Hematopoietic multipotent progenitor cell treated with erythropoietin and hydrocortisone succinate and interleukin-3 and kit ligand, for 4 days (in vitro differentiated cells): ENCODE measurements at regions not wholly inside any gene's neighbourhood (a gene's known extent, or its start where the extent isn't known, plus 50 kb on each side); places are given as distances from the start of the nearest gene placed in this dataset.

Experiments
- DNase-seq: peaks from one replicate; pipeline ENCODE4 v3.0.0-alpha.2; 2015

GRCh38 chr19:32230441-32230840 lies 115.0 kb upstream of the ZNF507 start:
- DNase-seq, result no peak

DNA sequence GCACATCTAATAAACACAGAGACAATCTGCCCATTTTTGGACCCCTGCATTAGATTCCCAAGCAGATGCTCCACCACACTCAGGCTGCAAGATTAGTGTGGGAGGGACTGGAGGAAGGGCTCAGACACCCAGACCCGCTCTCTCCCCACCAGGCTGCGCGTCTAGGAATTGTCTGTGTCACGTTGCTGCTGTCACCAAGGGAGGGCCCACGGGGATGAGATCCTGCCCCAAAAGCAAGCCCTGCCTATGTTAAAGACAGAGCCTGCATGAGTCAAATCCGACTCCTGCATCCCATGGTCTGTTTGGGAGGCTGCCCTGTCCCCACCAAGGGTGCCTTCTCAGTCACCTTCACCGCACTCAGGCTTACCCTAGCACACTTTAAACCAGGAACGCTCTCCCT lies 114.4 kb upstream of the ZNF507 start:
- no peak for DNase-seq

GRCh38 chr19:32231691-32232090 lies 113.7 kb upstream of the ZNF507 start:
- DNase-seq, result no peak

GRCh38 chr19:32232449-32232848 lies 113.0 kb upstream of the ZNF507 start:
- DNase-seq, result no peak

GRCh38 chr19:32233091-32233490 lies 112.3 kb upstream of the ZNF507 start:
- DNase-seq, result peak; percentile 12

DNA sequence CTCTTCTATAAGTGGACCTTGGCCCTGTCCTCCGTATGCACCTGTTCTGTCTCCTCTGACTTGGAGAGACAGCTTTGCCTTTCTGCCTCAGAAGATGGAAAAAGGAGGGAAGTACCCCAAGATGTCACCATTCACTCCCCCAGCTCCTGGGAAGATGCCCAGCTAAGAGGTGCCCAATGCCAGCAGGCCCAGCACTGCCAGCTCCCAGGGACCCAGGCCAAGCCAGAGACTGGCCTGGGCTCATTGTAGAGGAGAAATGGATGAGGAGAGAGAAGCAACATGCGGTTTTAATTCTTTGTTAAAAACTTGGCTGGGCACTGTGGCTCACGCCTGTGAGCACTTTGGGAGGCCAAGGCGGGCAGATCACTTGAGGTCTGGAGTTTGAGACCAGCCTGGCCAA lies 111.5 kb upstream of the ZNF507 start:
- DNase-seq, result no peak

- no peak for DNase-seq
Observed at GRCh38 chr19:32234663-32235217, 110.7 kb upstream of the ZNF507 start.

GRCh38 chr19:32238076-32238475 lies 107.3 kb upstream of the ZNF507 start:
- peak; percentile 12 for DNase-seq

DNA sequence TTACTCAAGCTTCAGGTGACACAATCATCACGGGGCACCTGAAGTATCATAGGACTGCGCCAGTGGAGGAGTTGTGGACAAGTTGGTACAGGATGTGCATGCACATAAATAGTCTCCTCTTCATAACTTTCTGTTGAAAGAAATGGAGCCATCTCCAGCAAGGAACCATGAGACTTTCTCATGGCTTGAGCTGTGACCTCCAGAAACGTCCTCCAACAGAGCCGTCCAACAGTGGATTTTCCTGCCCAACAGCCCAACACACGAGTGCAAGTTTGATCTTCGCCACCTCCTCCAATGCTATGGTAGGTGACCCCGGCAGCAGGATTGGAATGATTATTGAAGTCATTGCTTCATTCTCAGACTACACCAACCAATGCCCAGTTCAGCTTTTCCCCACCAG lies 105.1 kb upstream of the ZNF507 start:
- DNase-seq, result no peak

DNA sequence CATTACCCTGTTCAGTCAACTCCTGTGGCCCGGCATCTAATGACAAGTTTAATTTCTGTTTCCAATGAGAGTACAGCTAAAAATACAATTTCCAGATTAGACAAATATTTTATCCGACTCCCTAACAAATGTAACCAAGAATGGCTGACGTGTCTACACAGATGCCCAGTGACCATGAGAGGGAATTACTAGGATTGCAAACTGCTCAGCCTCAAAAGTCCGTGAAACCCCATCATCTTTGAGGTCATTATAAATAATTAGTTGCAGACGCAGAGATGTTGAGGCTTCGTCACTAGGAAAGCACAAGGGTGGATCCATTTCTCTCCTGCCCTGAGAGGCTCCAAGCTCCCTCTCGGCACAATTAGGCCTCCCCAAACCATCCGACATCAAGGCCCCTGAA lies 104.1 kb upstream of the ZNF507 start:
- no peak for DNase-seq

DNA sequence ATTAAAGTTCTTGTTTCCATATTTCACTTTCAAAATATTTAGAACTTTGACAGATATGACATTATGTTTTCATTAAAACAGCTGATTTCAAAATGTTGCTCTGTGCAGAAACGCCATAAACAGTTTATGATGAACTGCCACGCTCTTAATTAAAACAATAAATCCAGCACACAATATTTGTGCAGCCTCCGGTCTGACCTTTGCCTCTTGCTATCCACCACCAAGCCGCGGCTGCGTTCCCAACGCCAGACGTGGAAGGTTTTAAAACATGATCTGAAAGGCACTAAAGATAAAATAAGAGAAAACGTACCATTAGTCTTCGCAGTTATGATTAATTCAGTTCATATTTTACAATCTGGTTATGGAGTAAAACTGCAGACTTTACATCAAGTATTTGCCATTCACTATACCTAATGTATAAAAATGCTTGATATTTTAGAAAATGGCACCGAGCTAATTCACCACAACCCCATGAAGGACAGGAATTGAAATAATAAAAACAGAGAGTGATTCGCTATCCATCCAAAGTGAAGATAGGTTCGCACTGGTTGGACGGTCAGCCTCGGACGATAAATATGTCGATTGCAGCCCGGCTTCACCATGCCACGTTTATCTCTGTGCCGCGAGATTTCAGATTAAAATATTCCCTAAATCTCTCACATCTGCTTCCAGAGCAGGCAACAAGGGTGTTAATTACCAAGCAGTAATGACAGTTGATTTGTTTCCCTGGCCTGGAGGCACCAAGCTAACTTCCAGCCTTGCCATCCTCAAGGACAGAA lies 103.3 kb upstream of the ZNF507 start:
- DNase-seq, result no peak

DNA sequence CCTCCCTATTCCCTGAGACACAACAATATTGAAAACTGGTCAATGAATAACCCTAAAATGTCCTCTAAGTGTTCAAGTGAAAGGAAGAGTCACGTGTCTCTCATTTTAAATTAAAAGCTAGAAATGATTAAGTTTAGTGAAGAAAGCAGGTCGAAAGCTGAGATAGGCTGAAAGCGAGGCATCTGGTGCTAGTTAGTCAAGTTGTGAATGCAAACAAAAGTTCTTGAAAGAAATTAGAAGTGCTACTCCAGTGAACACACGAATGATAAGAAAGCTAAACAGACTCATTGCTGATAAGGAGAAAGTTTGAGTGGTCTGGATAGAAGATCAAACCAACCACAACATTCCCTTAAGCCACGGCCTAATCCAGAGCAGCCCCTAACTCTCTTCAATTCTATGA lies 99.4 kb upstream of the ZNF507 start:
- DNase-seq, result no peak

DNA sequence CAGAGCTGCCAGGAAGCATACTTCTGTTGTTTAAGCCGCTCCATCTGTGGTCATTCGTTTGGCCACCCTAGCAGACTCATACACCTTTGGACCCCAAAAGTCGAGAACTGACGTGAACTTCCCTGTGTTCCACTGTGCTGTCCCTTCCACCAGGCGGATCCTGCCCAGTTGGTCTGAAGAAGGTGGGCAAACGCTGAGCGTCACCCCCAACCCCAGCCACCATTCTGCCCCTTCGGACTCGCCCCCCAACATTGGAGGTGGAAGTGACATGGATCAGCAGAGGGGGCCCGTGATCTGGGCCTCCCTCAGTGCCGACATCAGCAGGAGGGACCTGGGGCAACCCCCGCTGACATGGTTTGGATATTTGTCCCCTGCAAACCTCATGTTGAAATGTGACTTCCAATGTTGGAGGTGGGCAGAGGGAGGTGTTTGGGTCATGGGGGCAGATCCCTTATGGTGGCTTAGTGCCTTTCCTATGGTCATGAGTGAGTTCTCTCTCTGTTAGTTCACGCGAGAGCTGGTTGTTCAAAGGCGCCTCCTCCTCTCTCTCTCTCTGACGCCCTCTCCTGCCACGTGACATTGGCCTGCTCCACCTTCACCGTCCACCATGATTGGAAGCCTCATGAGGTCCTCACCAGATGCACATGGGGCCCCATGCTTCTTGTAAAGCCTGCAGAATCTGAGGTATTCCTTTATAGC lies 93.6 kb upstream of the ZNF507 start:
- no peak for DNase-seq

DNA sequence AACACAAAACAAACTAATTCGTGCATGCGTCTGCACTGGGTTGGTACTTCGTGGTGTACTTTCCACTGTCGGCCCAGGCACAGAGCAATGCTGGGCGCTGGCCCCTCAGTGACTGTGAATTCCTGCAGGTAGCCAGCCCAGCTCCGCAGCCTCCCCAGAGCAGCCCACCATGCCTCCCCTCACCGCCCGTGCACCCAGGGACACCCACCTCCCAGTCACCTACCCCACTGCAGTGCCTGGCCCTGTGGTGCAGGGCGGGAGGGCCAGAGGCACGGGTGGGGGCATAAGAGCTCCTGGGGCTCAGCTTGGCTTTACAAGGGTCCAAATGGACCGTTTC lies 93.1 kb upstream of the ZNF507 start:
- no peak for DNase-seq

DNA sequence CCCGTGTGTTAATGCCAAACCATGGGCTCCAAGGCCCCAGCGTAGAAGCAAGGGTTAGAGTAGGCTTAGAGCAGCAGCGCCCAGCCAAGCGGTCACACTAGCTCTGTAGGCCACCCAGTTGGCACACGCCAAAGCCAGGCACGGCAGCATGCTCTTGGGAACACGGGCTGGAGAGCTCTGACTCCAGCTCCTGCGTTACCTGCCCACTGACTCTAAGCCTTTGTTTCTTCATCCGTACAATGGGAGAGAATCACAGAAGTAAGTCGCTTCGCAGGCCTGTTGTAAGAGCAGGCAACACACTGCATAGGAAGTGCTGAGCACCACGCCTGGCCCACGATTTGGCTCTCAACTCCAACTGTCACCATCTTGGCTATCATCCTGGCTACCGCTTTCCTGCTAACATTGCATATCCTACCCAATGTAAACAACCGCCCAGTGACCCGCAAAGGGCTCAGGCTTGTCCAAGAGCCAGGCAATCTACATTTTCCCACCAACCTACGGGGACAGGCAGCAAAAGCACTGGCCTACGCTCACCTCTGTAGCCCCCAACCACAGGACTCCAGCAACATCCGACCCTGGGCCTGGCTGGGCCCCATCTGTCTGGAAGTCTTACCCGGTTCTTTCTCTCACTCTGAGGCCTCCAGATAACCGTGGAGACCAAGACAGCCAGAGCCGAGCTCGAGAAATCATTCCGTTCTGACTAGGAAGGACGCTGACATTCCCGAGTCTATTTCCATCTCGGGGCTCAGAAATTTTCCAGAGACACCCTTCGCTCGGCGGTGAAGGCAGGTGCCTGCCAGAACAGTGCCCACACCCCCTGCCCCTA lies 91.5 kb upstream of the ZNF507 start:
- DNase-seq, result no peak

DNA sequence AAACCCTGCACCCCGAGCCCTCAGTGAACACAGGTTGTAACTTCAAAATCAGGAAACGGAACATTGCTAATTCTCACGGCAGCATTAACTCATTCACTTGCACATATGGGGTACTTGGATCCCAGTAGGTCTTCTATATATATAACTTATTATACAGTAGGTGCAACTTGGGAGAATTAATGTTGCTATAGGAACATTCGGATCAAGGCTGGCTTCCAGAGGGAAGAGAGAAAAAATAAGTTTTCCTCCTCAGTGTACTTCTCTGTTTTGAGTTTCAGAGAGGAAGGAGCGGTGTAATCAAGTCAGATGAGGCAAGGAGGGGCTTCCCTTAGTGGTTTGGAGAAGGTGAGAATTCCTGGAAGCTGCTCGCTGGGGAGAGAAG lies 90.9 kb upstream of the ZNF507 start:
- DNase-seq, result no peak

DNA sequence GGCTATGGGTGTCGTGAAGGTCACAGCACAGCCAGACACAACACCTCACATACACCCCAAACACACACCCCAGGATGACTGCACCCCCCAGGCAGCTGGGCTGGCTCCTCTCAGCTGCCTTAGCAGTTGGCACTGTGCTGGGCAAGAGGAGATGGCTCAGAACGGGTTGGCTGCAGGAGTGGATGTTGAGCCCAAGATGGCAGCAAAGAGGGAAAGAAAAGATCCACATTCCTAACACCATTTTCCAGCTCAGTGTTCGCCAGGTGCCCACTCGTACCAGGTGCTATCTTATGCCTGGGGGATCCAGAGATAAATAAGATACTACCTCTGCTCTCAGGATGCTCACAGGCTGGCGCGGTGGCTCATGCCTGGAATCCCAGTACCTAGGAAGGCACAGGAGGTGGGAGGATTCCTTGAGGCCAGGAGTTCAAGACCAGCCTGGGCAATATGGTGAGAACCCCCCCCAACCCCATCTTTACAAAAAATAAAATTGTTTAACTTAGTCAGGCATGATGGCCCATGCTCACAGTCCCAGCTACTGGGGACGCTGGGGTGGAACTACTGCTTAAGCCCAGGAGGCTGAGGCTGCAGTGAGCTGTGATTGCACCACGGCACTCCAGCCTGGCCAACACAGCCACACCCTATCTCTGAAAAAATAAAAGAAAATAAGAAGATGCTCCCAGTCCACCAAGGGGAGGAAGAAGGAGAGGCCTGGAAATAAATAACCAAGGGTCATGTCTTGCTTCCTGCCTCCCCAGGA lies 89.7 kb upstream of the ZNF507 start:
- DNase-seq, result no peak

- no peak for DNase-seq
Observed at GRCh38 chr19:32256341-32256975, 89.0 kb upstream of the ZNF507 start.

DNA sequence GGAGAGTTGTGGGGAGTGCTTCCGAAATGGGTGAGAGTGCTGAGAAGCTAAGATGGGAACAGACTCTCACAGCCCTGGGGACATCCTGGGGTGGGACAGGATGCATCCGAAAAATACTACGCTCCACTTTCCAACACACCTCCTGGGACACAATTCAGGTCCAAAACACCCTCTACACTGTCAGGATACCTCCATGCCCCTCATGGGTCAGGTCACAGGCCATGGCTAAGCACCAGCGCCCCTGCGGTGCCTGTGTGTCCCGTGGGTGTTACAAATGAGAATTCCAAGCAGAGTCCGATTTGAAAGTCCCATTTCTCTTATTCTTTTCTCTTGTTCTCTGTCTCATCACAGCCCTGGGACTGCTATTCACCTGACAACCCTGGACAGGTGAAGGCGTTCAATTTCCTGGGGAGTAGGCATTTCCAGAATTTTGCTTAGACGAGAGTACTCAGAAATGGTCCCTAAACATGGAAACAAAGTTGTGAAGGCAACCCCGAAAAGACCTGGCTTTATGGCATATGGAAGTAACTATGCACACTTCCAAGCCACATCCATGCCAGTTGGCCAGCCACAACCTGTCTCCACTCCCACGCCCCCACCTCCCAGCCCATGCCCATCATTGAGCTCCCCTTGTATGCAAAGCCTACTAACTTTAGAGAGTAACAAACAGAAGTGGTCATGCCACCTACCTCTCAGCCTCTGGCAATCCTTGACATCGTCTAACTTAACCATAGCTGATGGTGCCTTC lies 87.9 kb upstream of the ZNF507 start:
- no peak for DNase-seq

DNA sequence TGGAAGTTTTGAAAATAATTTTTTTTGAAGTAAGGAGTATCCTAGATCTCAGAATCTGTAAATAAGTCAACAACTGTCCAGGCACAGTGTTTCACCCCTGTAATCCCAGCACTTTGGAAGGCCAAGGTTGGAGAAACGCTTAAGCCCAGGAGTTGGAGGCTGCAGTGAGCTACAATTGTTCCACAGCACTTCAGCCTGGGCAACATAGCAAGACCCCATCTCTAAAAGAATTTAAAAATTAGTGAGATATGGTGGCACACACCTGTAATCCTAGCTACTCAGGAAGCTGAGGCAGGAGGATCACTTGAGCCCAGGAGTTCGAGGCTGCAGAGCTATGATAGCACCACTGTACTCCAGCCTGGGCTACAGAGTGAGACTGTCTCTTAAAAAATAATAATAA lies 87.2 kb upstream of the ZNF507 start:
- no peak for DNase-seq

DNA sequence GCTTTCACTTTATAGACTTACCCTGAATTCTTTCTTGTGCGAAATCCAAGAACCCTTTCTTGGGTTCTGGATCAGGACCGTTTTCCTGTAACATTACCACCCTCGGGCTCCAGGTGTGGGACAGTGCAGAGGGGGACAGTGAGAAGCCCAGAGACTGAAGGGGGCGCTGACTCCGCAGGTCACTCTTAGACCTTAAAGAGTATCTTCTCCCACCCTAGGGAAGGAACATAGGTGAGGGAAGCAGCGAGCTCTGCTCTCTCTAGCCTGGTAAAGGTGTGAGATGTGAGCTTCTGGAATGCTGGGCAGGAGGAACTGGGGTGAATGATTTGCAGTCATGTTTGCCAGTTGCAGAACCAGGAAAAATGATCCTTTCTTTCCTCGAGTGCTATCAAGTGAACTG lies 80.8 kb upstream of the ZNF507 start:
- DNase-seq, result no peak

DNA sequence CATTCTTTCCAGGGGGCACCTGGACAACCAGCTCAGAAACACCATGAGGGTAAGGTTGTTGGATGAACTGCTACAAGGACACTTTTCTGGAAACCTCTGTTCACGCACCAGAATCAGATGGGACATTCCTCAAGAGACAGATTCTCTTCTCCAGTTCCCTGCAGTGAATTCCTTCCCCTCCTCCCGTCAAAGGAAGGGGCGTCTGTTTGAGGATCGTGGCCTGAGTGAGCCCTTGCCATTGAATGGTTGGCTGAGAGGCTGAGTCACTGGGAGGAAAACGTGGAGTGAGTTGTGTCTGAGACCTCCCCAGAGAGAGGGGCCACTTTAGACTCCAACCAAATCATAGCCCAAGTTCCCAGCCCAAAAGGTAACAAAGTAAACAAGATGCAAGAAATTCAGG lies 79.4 kb upstream of the ZNF507 start:
- DNase-seq, result no peak
